GM21515 (cell line): ENCODE measurements at regions not wholly inside any gene's neighbourhood (a gene's known extent, or its start where the extent isn't known, plus 50 kb on each side); places are given as distances from the start of the nearest gene placed in this dataset.
"Not testable (repeated sequence)": the region's sequence is repeated elsewhere in the genome, so short reads cannot be mapped to it uniquely, and the experiment has no call there.

Source experiments
- ATAC-seq: cut with Tn5 transposase; IDR thresholded peaks from one replicate; pipeline ENCODE4 v1.9.1; 2021; ENCODE audit not compliant: unreplicated experiment

GRCh38 chr5:153212471-153212870 is 278.0 kb upstream of the GRIA1 start:
- no peak for ATAC-seq

- no peak for ATAC-seq
Observed at GRCh38 chr5:153222936-153223335, 267.5 kb upstream of the GRIA1 start.

GRCh38 chr5:153223376-153223775 is 267.1 kb upstream of the GRIA1 start:
- ATAC-seq: no peak

- no peak for ATAC-seq
Observed at GRCh38 chr5:153224651-153225050, 265.8 kb upstream of the GRIA1 start.

- no peak for ATAC-seq
Observed at GRCh38 chr5:153233933-153234332, 256.5 kb upstream of the GRIA1 start.

- no peak for ATAC-seq
Observed at GRCh38 chr5:153236319-153236718, 254.2 kb upstream of the GRIA1 start.

- ATAC-seq: peak; percentile 91
Observed at GRCh38 chr5:153237671-153238332, 252.7 kb upstream of the GRIA1 start.

GRCh38 chr5:153257381-153257780 is 233.1 kb upstream of the GRIA1 start:
- ATAC-seq: no peak

GRCh38 chr5:153258469-153258868 is 232.0 kb upstream of the GRIA1 start:
- no peak for ATAC-seq

GRCh38 chr5:153267506-153267905 is 223.0 kb upstream of the GRIA1 start:
- no peak for ATAC-seq

- no peak for ATAC-seq
Observed at GRCh38 chr5:153275695-153276094, 214.8 kb upstream of the GRIA1 start.

GRCh38 chr5:153276151-153276550 is 214.3 kb upstream of the GRIA1 start:
- ATAC-seq: no peak

- ATAC-seq: not testable (repeated sequence)
Observed at GRCh38 chr5:153296251-153296844, 194.1 kb upstream of the GRIA1 start.

- no peak for ATAC-seq
Observed at GRCh38 chr5:153299891-153300290, 190.6 kb upstream of the GRIA1 start.

GRCh38 chr5:153308282-153308681 is 182.2 kb upstream of the GRIA1 start:
- ATAC-seq: no peak

- ATAC-seq: no peak
Observed at GRCh38 chr5:153318556-153318955, 171.9 kb upstream of the GRIA1 start.

GRCh38 chr5:153321478-153321877 is 169.0 kb upstream of the GRIA1 start:
- ATAC-seq: no peak

GRCh38 chr5:153340139-153340538 is 150.3 kb upstream of the GRIA1 start:
- ATAC-seq: no peak

GRCh38 chr5:153340738-153341137 is 149.7 kb upstream of the GRIA1 start:
- ATAC-seq: no peak

- ATAC-seq: no peak
Observed at GRCh38 chr5:153342487-153342886, 148.0 kb upstream of the GRIA1 start.

- no peak for ATAC-seq
Observed at GRCh38 chr5:153347611-153348010, 142.9 kb upstream of the GRIA1 start.

- no peak for ATAC-seq
Observed at GRCh38 chr5:153350175-153350883, 140.1 kb upstream of the GRIA1 start.
